ENCODE measurements at regions not wholly inside any gene's neighbourhood (a gene's known extent, or its start where the extent isn't known, plus 50 kb on each side); places are given as distances from the start of the nearest gene placed in this dataset.

DNA sequence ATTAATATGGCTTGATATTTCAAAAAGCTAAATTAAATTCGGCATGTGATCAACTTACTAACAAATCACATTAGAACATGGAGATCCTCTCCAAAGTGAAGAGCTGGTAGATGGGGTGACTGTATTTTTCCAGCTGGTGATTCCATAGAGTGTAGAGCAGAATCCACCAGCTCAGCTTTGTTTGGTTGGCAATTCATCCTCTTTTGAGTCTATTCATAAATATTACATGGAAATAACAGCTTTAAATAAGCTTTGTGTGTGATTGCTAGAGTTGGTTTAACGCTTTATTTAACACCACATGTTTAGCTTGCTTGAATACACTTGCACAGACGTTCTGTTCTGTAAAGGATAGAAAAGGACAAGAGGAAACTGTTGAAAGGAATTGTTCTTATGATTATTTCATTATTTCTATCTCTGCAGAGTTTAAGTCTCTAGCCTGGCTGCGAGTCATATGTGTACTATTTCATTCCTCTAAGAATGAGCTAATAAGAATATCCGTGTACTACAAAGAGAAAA is 738.3 kb upstream of the KIRREL3 start:
- TF ChIP-seq, protein P1, sequence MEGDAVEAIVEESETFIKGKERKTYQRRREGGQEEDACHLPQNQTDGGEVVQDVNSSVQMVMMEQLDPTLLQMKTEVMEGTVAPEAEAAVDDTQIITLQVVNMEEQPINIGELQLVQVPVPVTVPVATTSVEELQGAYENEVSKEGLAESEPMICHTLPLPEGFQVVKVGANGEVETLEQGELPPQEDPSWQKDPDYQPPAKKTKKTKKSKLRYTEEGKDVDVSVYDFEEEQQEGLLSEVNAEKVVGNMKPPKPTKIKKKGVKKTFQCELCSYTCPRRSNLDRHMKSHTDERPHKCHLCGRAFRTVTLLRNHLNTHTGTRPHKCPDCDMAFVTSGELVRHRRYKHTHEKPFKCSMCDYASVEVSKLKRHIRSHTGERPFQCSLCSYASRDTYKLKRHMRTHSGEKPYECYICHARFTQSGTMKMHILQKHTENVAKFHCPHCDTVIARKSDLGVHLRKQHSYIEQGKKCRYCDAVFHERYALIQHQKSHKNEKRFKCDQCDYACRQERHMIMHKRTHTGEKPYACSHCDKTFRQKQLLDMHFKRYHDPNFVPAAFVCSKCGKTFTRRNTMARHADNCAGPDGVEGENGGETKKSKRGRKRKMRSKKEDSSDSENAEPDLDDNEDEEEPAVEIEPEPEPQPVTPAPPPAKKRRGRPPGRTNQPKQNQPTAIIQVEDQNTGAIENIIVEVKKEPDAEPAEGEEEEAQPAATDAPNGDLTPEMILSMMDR (IDR thresholded peaks at IDR 0.05), result no peak
- no peak for TF ChIP-seq POLR2A (IDR thresholded peaks at IDR 0.05)

All from uterus (tissue), 2 donors.